Frontal cortex (tissue), 3 donors: ENCODE measurements at regions not wholly inside any gene's neighbourhood (a gene's known extent, or its start where the extent isn't known, plus 50 kb on each side); places are given as distances from the start of the nearest gene placed in this dataset.
"Not testable (repeated sequence)": the region's sequence is repeated elsewhere in the genome, so short reads cannot be mapped to it uniquely, and the experiment has no call there.

Experiments
- DNase-seq, 2 donors: peaks; one replicate each; pipeline ENCODE4 v3.0.0; 2012; ENCODE audit warnings: low spot score in 2 of 2
- FAIRE-seq: peaks from 2 replicates; lab custom pipeline; 2012; peaks lifted over from hg19 to GRCh38; lab: Jason Lieb, UNC
- donor health status: control.
- donor health status: control.
- donor health status: control.

- DNase-seq (no peak), FAIRE-seq (no peak)
Observed at GRCh38 chr1:165147799-165148198, 208.7 kb downstream of the LMX1A start.

GRCh38 chr1:165144757-165145397 lies 211.6 kb downstream of the LMX1A start:
- no peak for FAIRE-seq

GRCh38 chr1:165143437-165144065 lies 213.0 kb downstream of the LMX1A start:
- FAIRE-seq: no peak
- no peak for DNase-seq

More at GRCh38 chr1:165144757-165145397, 211.6 kb downstream of the LMX1A start:
- DNase-seq: peak in 1 of 2 donors; percentile 21

GRCh38 chr1:165138960-165139359 lies 217.6 kb downstream of the LMX1A start:
- DNase-seq: no peak
- FAIRE-seq: no peak

GRCh38 chr1:165137551-165138316 lies 218.8 kb downstream of the LMX1A start:
- no peak for FAIRE-seq
- DNase-seq: no peak

- no peak for DNase-seq
- no peak for FAIRE-seq
Observed at GRCh38 chr1:165134431-165134830, 222.1 kb downstream of the LMX1A start.

GRCh38 chr1:165129568-165130164 lies 226.8 kb downstream of the LMX1A start:
- DNase-seq (peak in 1 of 2 donors; percentile 19), FAIRE-seq (no peak)

GRCh38 chr1:165124772-165125171 lies 231.7 kb downstream of the LMX1A start:
- DNase-seq (no peak), FAIRE-seq (no peak)

- DNase-seq (no peak), FAIRE-seq (no peak)
Observed at GRCh38 chr1:165119086-165119485, 237.4 kb downstream of the LMX1A start.

- FAIRE-seq: no peak
- no peak for DNase-seq
Observed at GRCh38 chr1:165117482-165117881, 239.0 kb downstream of the LMX1A start.

- DNase-seq (no peak), FAIRE-seq (no peak)
Observed at GRCh38 chr1:165116732-165117131, 239.8 kb downstream of the LMX1A start.

GRCh38 chr1:165116171-165116570 lies 240.3 kb downstream of the LMX1A start:
- no peak for FAIRE-seq
- no peak for DNase-seq

GRCh38 chr1:165114889-165115285 lies 241.6 kb downstream of the LMX1A start:
- no peak for DNase-seq
- no peak for FAIRE-seq

GRCh38 chr1:165114022-165114888 lies 242.3 kb downstream of the LMX1A start:
- FAIRE-seq (no peak), DNase-seq (peak; percentile 21 to 27)

GRCh38 chr1:165112260-165112659 lies 244.3 kb downstream of the LMX1A start:
- DNase-seq: no peak
- no peak for FAIRE-seq

GRCh38 chr1:165109013-165109412 lies 247.5 kb downstream of the LMX1A start:
- DNase-seq (no peak), FAIRE-seq (no peak)

- DNase-seq, FAIRE-seq: not testable (repeated sequence)
Observed at GRCh38 chr1:165092542-165093162, 263.9 kb downstream of the LMX1A start.

GRCh38 chr1:165080253-165080896 lies 276.1 kb downstream of the LMX1A start:
- DNase-seq (no peak), FAIRE-seq (no peak)

- DNase-seq: no peak
- FAIRE-seq: no peak
Observed at GRCh38 chr1:165078391-165078790, 278.1 kb downstream of the LMX1A start.
